Endodermal cell (in vitro differentiated cells): ENCODE measurements at regions not wholly inside any gene's neighbourhood (a gene's known extent, or its start where the extent isn't known, plus 50 kb on each side); places are given as distances from the start of the nearest gene placed in this dataset.

Experiments used
- DNase-seq: peaks from one replicate; pipeline ENCODE4 v3.0.0-alpha.2; 2017
- H3K27ac ChIP-seq: 2 replicates; pipeline ENCODE4 v1.5.1; 2013; ENCODE audit warnings: mild to moderate bottlenecking, low read depth, low read length, moderate library complexity
- H3K27me3 ChIP-seq: 2 replicates; pipeline ENCODE4 v1.6.1; 2013; ENCODE audit warnings: mild to moderate bottlenecking, low read length, moderate library complexity; ENCODE audit not compliant: insufficient read depth, control insufficient read depth, poor library complexity, severe bottlenecking
- H3K36me3 ChIP-seq: 2 replicates; pipeline ENCODE4 v1.7.0; 2013; ENCODE audit warnings: mild to moderate bottlenecking, low read length, moderate library complexity; ENCODE audit not compliant: control insufficient read depth, insufficient read depth
- H3K4me1 ChIP-seq: one replicate; pipeline ENCODE4 v1.7.0; 2013; ENCODE audit warnings: low read length; ENCODE audit not compliant: control insufficient read depth, insufficient read depth
- H3K4me3 ChIP-seq: 2 replicates; pipeline ENCODE4 v1.5.1; 2013; ENCODE audit warnings: mild to moderate bottlenecking, low read length, moderate library complexity
- H3K9ac ChIP-seq: 2 replicates; pipeline ENCODE4 v1.6.1; 2013; ENCODE audit warnings: mild to moderate bottlenecking, low read length, moderate library complexity; ENCODE audit not compliant: poor library complexity, severe bottlenecking; ENCODE audit errors: extremely low read depth
- H3K9me3 ChIP-seq: 2 replicates; pipeline ENCODE4 v1.6.1; 2013; ENCODE audit warnings: mild to moderate bottlenecking, low read length, moderate library complexity; ENCODE audit not compliant: control insufficient read depth
- H3K27ac Mint-ChIP-seq: 2 replicates; pipeline ENCODE4 v1.8.0; 2020; ENCODE audit warnings: mixed read lengths
- H3K27me3 Mint-ChIP-seq: 2 replicates; pipeline ENCODE4 v1.8.0; 2021; ENCODE audit warnings: mild to moderate bottlenecking, mixed read lengths; ENCODE audit not compliant: insufficient read depth
- H3K36me3 Mint-ChIP-seq: 2 replicates; pipeline ENCODE4 v1.8.0; 2020; ENCODE audit warnings: low read depth, mixed read lengths
- H3K4me1 Mint-ChIP-seq: 2 replicates; pipeline ENCODE4 v1.8.0; 2020; ENCODE audit warnings: mixed read lengths
- H3K4me3 Mint-ChIP-seq: 2 replicates; pipeline ENCODE4 v1.8.0; 2020; ENCODE audit warnings: mild to moderate bottlenecking, moderate library complexity, mixed read lengths
- H3K9me3 Mint-ChIP-seq: 2 replicates; pipeline ENCODE4 v1.8.0; 2020; ENCODE audit warnings: mild to moderate bottlenecking, mixed read lengths
- WGBS, 2 experiments: methylation state at CpG; one replicate each; pipeline versions ENCODE4 v1.1.5 to v1.1.7; 2013; ENCODE audit warnings: missing lambda C conversion rate in 2 of 2, mixed read lengths in 1 of 2; ENCODE audit not compliant: insufficient coverage in 1 of 2, insufficient read length in 1 of 2; 5-methylcytosine and 5-hydroxymethylcytosine counted together
- TF ChIP-seq, protein P1 (sequence below): fragments of 200-600 bp; sonication (generic); conservative IDR thresholded peaks from 2 replicates; pipeline ENCODE4 v1.5.0; 2021; ENCODE audit warnings: antibody characterized with exemption, mild to moderate bottlenecking

DNA sequence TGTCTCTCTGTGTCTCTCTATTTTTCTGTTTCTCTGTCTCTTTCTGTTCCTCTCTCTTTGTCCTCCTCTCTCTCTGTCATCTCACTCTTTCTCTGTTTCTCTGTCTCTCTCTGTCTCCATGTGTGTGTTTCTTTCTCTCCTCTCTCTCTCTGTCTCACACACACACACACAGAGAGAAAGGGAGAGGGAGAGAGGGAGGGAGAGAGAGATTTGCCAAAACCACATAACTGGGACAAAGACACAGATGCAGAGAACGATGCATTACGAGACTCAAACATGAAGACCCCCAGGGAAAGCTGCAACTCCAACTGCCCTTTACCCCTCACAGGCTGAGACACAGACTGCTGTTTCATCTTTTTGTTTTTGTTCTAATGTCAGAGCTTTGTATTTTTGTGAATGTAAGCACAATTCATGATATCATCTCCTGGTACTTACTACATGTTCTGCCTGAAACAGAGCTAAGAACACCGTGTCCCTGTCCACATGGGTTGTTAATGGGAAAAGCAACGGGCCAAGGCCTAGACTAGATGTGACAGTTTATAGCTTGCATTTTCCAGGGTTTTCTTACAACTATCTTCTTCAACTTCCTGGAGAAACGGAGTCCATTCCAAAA, 177.1 kb upstream of the ARID1B start:
- Mint-ChIP-seq H3K4me1 (peaks cover 17% of the 10 kb centered on the region), H3K27me3 (peaks cover 2% of the 10 kb centered on the region), H3K9me3 (peaks cover 13% of the 10 kb centered on the region), H3K36me3 (no peaks in the 10 kb centered on the region), H3K27ac (no peak overlapping the region), H3K4me3 (no peak overlapping the region)
- no peak for DNase-seq
- WGBS, 2 experiments: 90 to 95% methylated on average over 5 of the region's 5 CpGs
- no peak overlapping the region for H3K27ac ChIP-seq
- H3K36me3 ChIP-seq: no peaks in the 10 kb centered on the region
- H3K4me1 ChIP-seq: peaks cover 4% of the 10 kb centered on the region
- TF ChIP-seq, protein P1, sequence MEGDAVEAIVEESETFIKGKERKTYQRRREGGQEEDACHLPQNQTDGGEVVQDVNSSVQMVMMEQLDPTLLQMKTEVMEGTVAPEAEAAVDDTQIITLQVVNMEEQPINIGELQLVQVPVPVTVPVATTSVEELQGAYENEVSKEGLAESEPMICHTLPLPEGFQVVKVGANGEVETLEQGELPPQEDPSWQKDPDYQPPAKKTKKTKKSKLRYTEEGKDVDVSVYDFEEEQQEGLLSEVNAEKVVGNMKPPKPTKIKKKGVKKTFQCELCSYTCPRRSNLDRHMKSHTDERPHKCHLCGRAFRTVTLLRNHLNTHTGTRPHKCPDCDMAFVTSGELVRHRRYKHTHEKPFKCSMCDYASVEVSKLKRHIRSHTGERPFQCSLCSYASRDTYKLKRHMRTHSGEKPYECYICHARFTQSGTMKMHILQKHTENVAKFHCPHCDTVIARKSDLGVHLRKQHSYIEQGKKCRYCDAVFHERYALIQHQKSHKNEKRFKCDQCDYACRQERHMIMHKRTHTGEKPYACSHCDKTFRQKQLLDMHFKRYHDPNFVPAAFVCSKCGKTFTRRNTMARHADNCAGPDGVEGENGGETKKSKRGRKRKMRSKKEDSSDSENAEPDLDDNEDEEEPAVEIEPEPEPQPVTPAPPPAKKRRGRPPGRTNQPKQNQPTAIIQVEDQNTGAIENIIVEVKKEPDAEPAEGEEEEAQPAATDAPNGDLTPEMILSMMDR: no peak
- no peaks in the 10 kb centered on the region for H3K9me3 ChIP-seq
- no peak overlapping the region for H3K4me3 ChIP-seq
- no peaks in the 10 kb centered on the region for H3K27me3 ChIP-seq
- no peak overlapping the region for H3K9ac ChIP-seq

DNA sequence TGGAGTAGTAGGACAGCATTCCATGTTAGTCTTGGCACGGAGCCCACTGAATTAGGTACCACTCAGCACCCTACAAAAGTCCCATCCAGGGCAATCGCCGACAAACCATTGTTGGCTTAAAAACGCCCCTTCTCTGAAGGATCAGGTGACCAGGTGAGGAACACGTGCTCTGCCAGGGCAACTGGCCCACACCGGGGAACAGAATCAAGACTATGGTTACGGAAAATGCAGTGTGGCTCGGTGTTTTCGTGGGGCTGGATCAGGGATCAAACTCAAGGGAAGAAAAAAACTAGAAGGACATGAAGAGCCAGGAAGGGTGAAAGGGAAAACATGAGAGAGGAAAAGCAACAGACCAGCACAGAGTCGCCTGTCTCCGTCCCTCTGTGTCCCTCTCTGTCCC, 177.8 kb upstream of the ARID1B start:
- no peak overlapping the region for H3K27ac Mint-ChIP-seq
- WGBS, 2 experiments: 93 to 94% methylated on average over 9 to 11 of the region's 11 CpGs
- no peak overlapping the region for H3K27ac ChIP-seq
- TF ChIP-seq, protein P1: no peak
- peaks cover 17% of the 10 kb centered on the region for H3K4me1 Mint-ChIP-seq
- H3K9ac ChIP-seq: no peak overlapping the region
- H3K4me1 ChIP-seq: peaks cover 4% of the 10 kb centered on the region
- no peaks in the 10 kb centered on the region for H3K36me3 ChIP-seq
- H3K4me3 Mint-ChIP-seq: no peak overlapping the region
- DNase-seq: no peak
- H3K27me3 Mint-ChIP-seq: peaks cover 2% of the 10 kb centered on the region
- no peaks in the 10 kb centered on the region for H3K36me3 Mint-ChIP-seq
- peaks cover 6% of the 10 kb centered on the region for H3K9me3 Mint-ChIP-seq
- no peak overlapping the region for H3K4me3 ChIP-seq
- no peaks in the 10 kb centered on the region for H3K27me3 ChIP-seq
- no peaks in the 10 kb centered on the region for H3K9me3 ChIP-seq

DNA sequence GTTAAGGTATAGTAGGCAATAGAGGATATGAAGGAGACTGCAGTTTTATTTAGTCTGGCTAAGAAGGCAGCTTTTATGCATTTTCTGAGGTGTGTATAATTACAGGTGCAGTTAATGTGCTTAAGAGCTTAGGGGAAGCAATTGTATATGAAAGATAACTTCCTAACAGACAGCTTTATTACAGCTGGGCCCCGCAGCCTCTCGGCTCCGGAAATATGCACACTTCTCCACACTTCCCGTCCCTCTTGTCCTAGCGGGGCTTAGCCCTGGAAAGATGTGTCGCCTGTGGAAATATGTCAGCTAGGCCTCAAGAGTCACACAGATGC, 178.4 kb upstream of the ARID1B start:
- Mint-ChIP-seq H3K4me3 (no peak overlapping the region), H3K27me3 (peaks cover 2% of the 10 kb centered on the region), H3K4me1 (peaks cover 17% of the 10 kb centered on the region), H3K27ac (no peak overlapping the region), H3K36me3 (no peaks in the 10 kb centered on the region), H3K9me3 (peaks cover 3% of the 10 kb centered on the region)
- Histone ChIP-seq H3K27ac (no peak overlapping the region), H3K36me3 (no peaks in the 10 kb centered on the region), H3K4me3 (no peak overlapping the region), H3K4me1 (peaks cover 4% of the 10 kb centered on the region), H3K9me3 (no peaks in the 10 kb centered on the region), H3K27me3 (no peaks in the 10 kb centered on the region), H3K9ac (no peak overlapping the region)
- no peak for DNase-seq
- 96 to 98% methylated on average over 6 of the region's 6 CpGs for WGBS, 2 experiments
- TF ChIP-seq, protein P1: no peak
